ENCODE measurements at regions not wholly inside any gene's neighbourhood (a gene's known extent, or its start where the extent isn't known, plus 50 kb on each side); places are given as distances from the start of the nearest gene placed in this dataset.

DNA sequence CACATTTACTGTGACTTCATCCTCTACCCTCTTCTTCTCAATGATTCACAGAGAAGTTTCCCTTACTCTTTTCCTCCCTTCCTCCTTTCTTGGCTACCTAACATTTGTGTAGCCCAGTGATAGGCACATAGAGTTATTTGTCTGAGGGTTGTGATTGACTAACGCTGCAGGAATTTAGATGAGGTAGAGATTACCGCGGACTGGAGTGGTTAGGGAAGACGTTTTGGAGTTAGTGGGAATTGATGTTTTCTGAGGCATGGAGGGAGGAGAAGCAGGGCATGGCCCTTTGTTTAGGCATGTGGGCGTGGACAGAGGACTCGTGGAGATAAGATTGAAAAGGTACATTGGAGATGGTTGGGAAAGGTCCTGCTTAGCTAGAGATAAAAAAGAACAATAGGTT, 246.7 kb downstream of the GPAT3 start:
- TF ChIP-seq L3MBTL2 (conservative IDR thresholded peaks at IDR 0.05) (no peak), TARDBP (IDR thresholded peaks at IDR 0.05) (no peak), SP1 (IDR thresholded peaks at IDR 0.05) (no peak), NFRKB (IDR thresholded peaks at IDR 0.05) (no peak), CTBP1 (IDR thresholded peaks at IDR 0.05; ENCODE audit: borderline replicate concordance) (no peak), LEF1 (IDR thresholded peaks at IDR 0.05; ENCODE audit: borderline replicate concordance) (no peak)
- ChIA-PET POLR2A (no interaction called here), CTCF (no interaction called here)
- DNase-seq (ENCODE audit: extremely low spot score) = no peak

DNA sequence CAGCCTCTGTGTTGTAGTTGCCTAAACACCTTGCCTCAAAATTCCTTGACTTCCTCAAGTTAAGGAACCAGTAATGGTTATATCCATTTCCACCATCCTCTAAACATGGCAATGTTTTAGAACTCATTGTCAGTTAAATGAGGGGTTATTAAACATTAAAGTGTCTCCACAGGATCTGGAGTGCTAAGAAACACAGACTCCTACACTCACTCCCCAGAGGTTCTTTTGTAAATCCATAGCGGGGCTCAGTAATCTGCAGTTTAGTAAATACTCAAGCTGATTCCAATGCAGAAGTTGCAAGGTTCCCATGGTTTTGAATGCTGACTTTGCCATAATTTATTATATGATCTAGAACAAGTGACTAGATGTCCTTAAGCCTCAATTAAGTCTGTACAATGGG, 245.5 kb downstream of the GPAT3 start:
- POLR2A ChIA-PET = no interaction called here
- CTCF ChIA-PET = no interaction called here
- DNase-seq (ENCODE audit: extremely low spot score) = no peak
- TF ChIP-seq FOXM1 (IDR thresholded peaks at IDR 0.05; ENCODE audit: borderline replicate concordance) (no peak), FOXK2 (IDR thresholded peaks at IDR 0.05) (no peak)

DNA sequence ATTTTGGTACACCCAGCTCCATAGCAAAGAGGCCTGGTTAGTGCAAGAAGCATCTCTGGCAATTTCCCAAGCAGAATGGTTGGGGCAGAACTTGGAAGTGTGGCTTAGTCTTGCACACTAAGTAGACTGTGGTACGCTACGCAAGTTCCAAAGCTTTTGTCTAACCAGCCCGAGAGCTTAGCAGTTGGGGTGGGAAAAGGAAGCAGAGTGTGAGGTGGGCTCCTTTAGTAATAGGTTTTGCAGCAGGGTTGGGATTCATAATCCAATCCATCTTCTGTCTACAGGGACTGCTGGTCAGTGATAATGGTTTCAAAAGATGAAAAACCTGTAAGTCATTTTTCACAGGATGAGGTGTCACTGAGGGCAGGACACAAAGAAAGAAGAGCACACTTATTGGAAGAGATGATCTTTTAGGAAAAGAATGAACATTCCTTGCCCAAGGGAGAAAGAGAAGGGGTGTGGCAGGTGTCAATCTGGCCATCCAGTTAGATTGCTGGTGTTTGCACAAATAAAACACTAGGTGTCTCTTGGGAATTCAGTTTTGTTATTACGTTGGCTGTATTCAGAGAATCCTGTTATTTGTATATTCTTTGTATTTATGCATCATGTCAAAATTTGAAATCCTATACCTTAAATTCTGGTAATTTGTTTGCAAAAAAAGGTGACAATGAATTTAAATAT, 244.3 kb downstream of the GPAT3 start:
- ChIA-PET CTCF (no interaction called here), POLR2A (no interaction called here)
- no peak for DNase-seq (ENCODE audit: extremely low spot score)
- no peak for TF ChIP-seq LEF1 (IDR thresholded peaks at IDR 0.05; ENCODE audit: borderline replicate concordance)
- no peak for TF ChIP-seq TARDBP (IDR thresholded peaks at IDR 0.05)
- TF ChIP-seq L3MBTL2 (conservative IDR thresholded peaks at IDR 0.05) = no peak
- TF ChIP-seq HDGF (IDR thresholded peaks at IDR 0.05; ENCODE audit: borderline replicate concordance) = no peak
- TF ChIP-seq FOXA1 (IDR thresholded peaks at IDR 0.05) = no peak
- no peak for TF ChIP-seq FOXK2 (IDR thresholded peaks at IDR 0.05)
- TF ChIP-seq, protein P1, sequence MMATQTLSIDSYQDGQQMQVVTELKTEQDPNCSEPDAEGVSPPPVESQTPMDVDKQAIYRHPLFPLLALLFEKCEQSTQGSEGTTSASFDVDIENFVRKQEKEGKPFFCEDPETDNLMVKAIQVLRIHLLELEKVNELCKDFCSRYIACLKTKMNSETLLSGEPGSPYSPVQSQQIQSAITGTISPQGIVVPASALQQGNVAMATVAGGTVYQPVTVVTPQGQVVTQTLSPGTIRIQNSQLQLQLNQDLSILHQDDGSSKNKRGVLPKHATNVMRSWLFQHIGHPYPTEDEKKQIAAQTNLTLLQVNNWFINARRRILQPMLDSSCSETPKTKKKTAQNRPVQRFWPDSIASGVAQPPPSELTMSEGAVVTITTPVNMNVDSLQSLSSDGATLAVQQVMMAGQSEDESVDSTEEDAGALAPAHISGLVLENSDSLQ (IDR thresholded peaks at IDR 0.05) = no peak
- TF ChIP-seq ZNF384 (IDR thresholded peaks at IDR 0.05) = no peak
- TF ChIP-seq SP1 (IDR thresholded peaks at IDR 0.05) = no peak
- TF ChIP-seq BHLHE40 (IDR thresholded peaks at IDR 0.05; ENCODE audit: borderline replicate concordance) = no peak
- TF ChIP-seq ELF4 (IDR thresholded peaks at IDR 0.05) = no peak
- TF ChIP-seq SUZ12 (IDR thresholded peaks at IDR 0.05) = no peak
- no peak for TF ChIP-seq ARNT (IDR thresholded peaks at IDR 0.05)
- TF ChIP-seq CTBP1 (IDR thresholded peaks at IDR 0.05; ENCODE audit: borderline replicate concordance) = no peak
- no peak for TF ChIP-seq NFRKB (IDR thresholded peaks at IDR 0.05)
- TF ChIP-seq FOXM1 (IDR thresholded peaks at IDR 0.05; ENCODE audit: borderline replicate concordance) = no peak

DNA sequence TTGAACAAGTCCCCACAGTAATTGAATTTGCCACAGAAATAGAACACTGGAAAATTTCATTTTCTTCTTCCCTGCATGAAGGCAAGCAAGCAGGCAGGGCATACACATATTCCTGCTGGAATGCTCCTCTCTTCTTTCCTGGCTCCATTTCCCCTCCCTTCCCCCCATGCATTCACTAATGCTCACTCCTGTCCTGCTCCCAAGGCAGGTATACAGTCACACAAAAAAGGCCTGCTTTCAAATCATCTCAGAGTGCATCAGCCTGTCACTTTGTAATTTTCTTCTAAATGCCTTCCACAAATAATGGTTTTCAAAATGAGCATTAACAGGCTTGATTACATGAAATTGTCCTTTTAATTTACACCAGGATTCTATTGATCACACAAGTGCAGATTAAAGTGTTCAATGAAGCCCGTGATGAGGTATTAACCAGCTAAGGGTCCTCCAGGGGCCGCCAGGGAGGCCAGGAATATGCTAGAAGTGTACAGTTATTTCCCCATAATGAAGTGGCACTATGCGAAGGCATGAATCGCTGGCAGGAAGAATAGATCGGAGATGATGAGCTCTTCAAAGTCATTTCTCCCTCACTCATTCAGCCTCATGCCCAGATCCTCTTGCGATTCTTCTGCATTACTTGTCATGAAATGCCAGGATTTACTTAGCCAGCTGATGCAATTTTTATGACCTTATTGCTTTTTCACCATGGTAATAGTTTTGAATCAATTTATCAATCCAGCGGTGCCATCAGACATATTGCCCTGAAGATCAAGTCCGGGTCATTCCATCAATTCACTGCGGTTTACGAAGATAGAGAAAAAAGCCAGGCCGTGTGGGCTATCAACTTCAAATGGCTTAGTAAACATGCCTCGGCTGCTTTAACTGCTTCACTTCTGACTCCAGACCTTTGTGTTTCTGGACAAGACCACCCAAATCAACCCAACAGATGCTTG, 243.5 kb downstream of the GPAT3 start:
- ChIA-PET CTCF (interaction anchor here (0.6 kb wide), 1 partner anchor 454 kb away, joined by 3 read pairs; no protein-coding TSS in a partner anchor), POLR2A (no interaction called here)
- DNase-seq (ENCODE audit: extremely low spot score) = no peak
- no peak for TF ChIP-seq ELF4 (IDR thresholded peaks at IDR 0.05)
- no peak for TF ChIP-seq FOXA1 (IDR thresholded peaks at IDR 0.05)
- TF ChIP-seq HDGF (IDR thresholded peaks at IDR 0.05; ENCODE audit: borderline replicate concordance) = no peak
- TF ChIP-seq, protein P1 (IDR thresholded peaks at IDR 0.05) = no peak
- no peak for TF ChIP-seq FOXK2 (IDR thresholded peaks at IDR 0.05)
- TF ChIP-seq SP1 (IDR thresholded peaks at IDR 0.05) = no peak
- TF ChIP-seq FOXM1 (IDR thresholded peaks at IDR 0.05; ENCODE audit: borderline replicate concordance) = no peak
- no peak for TF ChIP-seq TARDBP (IDR thresholded peaks at IDR 0.05)
- TF ChIP-seq SUZ12 (IDR thresholded peaks at IDR 0.05) = no peak
- no peak for TF ChIP-seq BHLHE40 (IDR thresholded peaks at IDR 0.05; ENCODE audit: borderline replicate concordance)
- no peak for TF ChIP-seq NFRKB (IDR thresholded peaks at IDR 0.05)
- TF ChIP-seq LEF1 (IDR thresholded peaks at IDR 0.05; ENCODE audit: borderline replicate concordance) = no peak
- no peak for TF ChIP-seq CTBP1 (IDR thresholded peaks at IDR 0.05; ENCODE audit: borderline replicate concordance)
- no peak for TF ChIP-seq ARNT (IDR thresholded peaks at IDR 0.05)
- no peak for TF ChIP-seq ZNF384 (IDR thresholded peaks at IDR 0.05)
- TF ChIP-seq L3MBTL2 (conservative IDR thresholded peaks at IDR 0.05) = no peak

DNA sequence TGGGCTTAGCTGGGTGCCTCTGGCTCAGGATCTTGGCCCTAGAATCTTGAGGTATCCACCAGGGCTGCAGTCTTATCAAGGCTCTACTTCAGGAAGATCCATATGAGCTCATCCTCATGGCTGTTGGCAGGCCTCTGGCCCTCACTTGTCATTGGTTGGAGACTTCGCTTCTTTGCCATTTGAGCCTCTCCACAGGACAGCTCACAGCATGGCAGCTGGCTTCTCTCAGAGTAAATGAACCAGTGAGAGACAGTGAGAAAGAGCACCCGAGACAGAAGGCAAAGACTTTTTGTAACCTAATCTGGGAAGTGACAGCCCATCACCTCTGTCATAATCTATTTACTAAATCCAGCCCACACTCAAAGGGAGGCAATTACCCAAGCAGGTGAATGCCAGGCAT, 236.8 kb downstream of the GPAT3 start:
- POLR2A ChIA-PET = no interaction called here
- DNase-seq (ENCODE audit: extremely low spot score) = no peak
- TF ChIP-seq, protein P1 (IDR thresholded peaks at IDR 0.05) = no peak
- TF ChIP-seq BHLHE40 (IDR thresholded peaks at IDR 0.05; ENCODE audit: borderline replicate concordance) = no peak
- TF ChIP-seq ZNF384 (IDR thresholded peaks at IDR 0.05) = no peak
- TF ChIP-seq FOXK2 (IDR thresholded peaks at IDR 0.05) = no peak
- TF ChIP-seq NFRKB (IDR thresholded peaks at IDR 0.05) = no peak
- no peak for TF ChIP-seq HDGF (IDR thresholded peaks at IDR 0.05; ENCODE audit: borderline replicate concordance)
- no peak for TF ChIP-seq L3MBTL2 (conservative IDR thresholded peaks at IDR 0.05)
- TF ChIP-seq SP1 (IDR thresholded peaks at IDR 0.05) = no peak
- no peak for TF ChIP-seq FOXA1 (IDR thresholded peaks at IDR 0.05)
- no peak for TF ChIP-seq SUZ12 (IDR thresholded peaks at IDR 0.05)
- TF ChIP-seq ARNT (IDR thresholded peaks at IDR 0.05) = no peak
- CTCF ChIA-PET = no interaction called here
